ENCODE measurements at regions not wholly inside any gene's neighbourhood (a gene's known extent, or its start where the extent isn't known, plus 50 kb on each side); places are given as distances from the start of the nearest gene placed in this dataset.

DNA sequence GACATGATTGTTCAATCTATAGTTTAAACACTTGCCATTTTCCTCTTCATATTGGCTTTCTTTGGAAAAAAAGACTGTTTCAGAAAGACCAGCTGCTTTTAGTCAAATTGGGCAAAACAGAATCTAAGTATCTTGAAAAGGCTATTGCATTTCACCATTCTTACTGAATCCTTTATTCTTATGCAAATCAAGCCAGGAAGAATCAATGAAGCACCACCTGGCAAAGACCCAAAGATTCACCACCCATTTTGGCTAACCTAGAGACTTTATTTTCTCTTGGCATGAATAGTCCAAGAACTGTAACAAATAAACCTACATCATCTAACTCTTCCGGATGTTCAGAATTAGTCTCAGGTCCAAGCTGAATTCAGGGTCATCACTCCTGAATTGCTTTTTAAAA, 71.3 kb upstream of the EYA4 start:
- TF ChIP-seq, protein P1, sequence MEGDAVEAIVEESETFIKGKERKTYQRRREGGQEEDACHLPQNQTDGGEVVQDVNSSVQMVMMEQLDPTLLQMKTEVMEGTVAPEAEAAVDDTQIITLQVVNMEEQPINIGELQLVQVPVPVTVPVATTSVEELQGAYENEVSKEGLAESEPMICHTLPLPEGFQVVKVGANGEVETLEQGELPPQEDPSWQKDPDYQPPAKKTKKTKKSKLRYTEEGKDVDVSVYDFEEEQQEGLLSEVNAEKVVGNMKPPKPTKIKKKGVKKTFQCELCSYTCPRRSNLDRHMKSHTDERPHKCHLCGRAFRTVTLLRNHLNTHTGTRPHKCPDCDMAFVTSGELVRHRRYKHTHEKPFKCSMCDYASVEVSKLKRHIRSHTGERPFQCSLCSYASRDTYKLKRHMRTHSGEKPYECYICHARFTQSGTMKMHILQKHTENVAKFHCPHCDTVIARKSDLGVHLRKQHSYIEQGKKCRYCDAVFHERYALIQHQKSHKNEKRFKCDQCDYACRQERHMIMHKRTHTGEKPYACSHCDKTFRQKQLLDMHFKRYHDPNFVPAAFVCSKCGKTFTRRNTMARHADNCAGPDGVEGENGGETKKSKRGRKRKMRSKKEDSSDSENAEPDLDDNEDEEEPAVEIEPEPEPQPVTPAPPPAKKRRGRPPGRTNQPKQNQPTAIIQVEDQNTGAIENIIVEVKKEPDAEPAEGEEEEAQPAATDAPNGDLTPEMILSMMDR (IDR thresholded peaks at IDR 0.05; ENCODE audit: control extremely low read depth in 1 of 3, insufficient read depth in 1 of 3, low read depth in 1 of 3, low read length in 3 of 3): no peak
- TF ChIP-seq, protein P2, sequence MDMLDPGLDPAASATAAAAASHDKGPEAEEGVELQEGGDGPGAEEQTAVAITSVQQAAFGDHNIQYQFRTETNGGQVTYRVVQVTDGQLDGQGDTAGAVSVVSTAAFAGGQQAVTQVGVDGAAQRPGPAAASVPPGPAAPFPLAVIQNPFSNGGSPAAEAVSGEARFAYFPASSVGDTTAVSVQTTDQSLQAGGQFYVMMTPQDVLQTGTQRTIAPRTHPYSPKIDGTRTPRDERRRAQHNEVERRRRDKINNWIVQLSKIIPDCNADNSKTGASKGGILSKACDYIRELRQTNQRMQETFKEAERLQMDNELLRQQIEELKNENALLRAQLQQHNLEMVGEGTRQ (IDR thresholded peaks at IDR 0.05; ENCODE audit: low read length): no peak
- no peak for TF ChIP-seq SP1 (IDR thresholded peaks at IDR 0.05; ENCODE audit: low read depth, low read length)

Measured in H1 (cell line).